H9 (cell line): ENCODE measurements at regions not wholly inside any gene's neighbourhood (a gene's known extent, or its start where the extent isn't known, plus 50 kb on each side); places are given as distances from the start of the nearest gene placed in this dataset.

Source experiments
- DNase-seq: peaks from one replicate; pipeline ENCODE4 v3.0.0-alpha.2; 2017
- H2AFZ ChIP-seq: one replicate; pipeline ENCODE4 v1.6.1; 2013; ENCODE audit warnings: mild to moderate bottlenecking, low read length, control low read depth, moderate library complexity
- H2AK5ac ChIP-seq: 2 replicates; pipeline ENCODE4 v1.6.1; 2013; ENCODE audit warnings: low read length, control low read depth, mixed read lengths; ENCODE audit not compliant: insufficient read length
- H2BK120ac ChIP-seq: one replicate; pipeline ENCODE4 v1.6.1; 2013; ENCODE audit warnings: low read depth, mild to moderate bottlenecking, low read length, control low read depth, inconsistent platforms; ENCODE audit not compliant: poor library complexity, severe bottlenecking
- H2BK12ac ChIP-seq: 2 replicates; pipeline ENCODE4 v1.6.1; 2013; ENCODE audit warnings: low read length, control low read depth, mixed read lengths, low read depth; ENCODE audit not compliant: insufficient read length
- H2BK15ac ChIP-seq: 2 replicates; pipeline ENCODE4 v1.6.1; 2013; ENCODE audit warnings: low read depth, low read length, control low read depth
- H2BK20ac ChIP-seq: one replicate; pipeline ENCODE4 v1.6.1; 2013; ENCODE audit warnings: low read depth, mild to moderate bottlenecking, low read length, control low read depth, inconsistent platforms; ENCODE audit not compliant: poor library complexity, severe bottlenecking
- H2BK5ac ChIP-seq: 2 replicates; pipeline ENCODE4 v1.6.1; 2013; ENCODE audit warnings: low read length, control low read depth, mixed read lengths; ENCODE audit not compliant: insufficient read length
- H3K14ac ChIP-seq: 2 replicates; pipeline ENCODE4 v1.6.1; 2013; ENCODE audit warnings: low read length, control low read depth; ENCODE audit not compliant: insufficient read depth
- H3K18ac ChIP-seq: 2 replicates; pipeline ENCODE4 v1.6.1; 2013; ENCODE audit warnings: low read depth, mild to moderate bottlenecking, mixed read lengths, low read length, control low read depth; ENCODE audit not compliant: insufficient read length
- H3K23ac ChIP-seq: 2 replicates; pipeline ENCODE4 v1.6.1; 2013; ENCODE audit warnings: low read length, control low read depth, mixed read lengths, low read depth; ENCODE audit not compliant: insufficient read length
- H3K23me2 ChIP-seq: 2 replicates; pipeline ENCODE4 v1.6.1; 2013; ENCODE audit warnings: low read depth, mild to moderate bottlenecking, mixed read lengths, low read length, control low read depth; ENCODE audit not compliant: insufficient read length, poor library complexity, severe bottlenecking
- H3K27ac ChIP-seq: 2 replicates; pipeline ENCODE4 v1.5.1; 2013; ENCODE audit warnings: low read length, control low read depth, mixed read lengths, low read depth; ENCODE audit not compliant: insufficient read length
- H3K27me3 ChIP-seq: 2 replicates; pipeline ENCODE4 v1.6.1; 2013; ENCODE audit warnings: low read length, control low read depth, inconsistent platforms; ENCODE audit not compliant: insufficient read depth
- H3K4ac ChIP-seq: 2 replicates; pipeline ENCODE4 v1.6.1; 2013; ENCODE audit warnings: low read depth, mild to moderate bottlenecking, control low read depth, inconsistent platforms, low read length, moderate library complexity
- H3K4me1 ChIP-seq: 2 replicates; pipeline ENCODE4 v1.6.1; 2013; ENCODE audit warnings: low read length, control low read depth, inconsistent platforms; ENCODE audit not compliant: insufficient read depth
- H3K4me2 ChIP-seq: 2 replicates; pipeline ENCODE4 v1.6.1; 2013; ENCODE audit warnings: low read length, control low read depth, mixed read lengths; ENCODE audit not compliant: insufficient read length, insufficient read depth
- H3K56ac ChIP-seq: 2 replicates; pipeline ENCODE4 v1.6.1; 2013; ENCODE audit warnings: low read depth, mild to moderate bottlenecking, mixed read lengths, low read length, control low read depth; ENCODE audit not compliant: insufficient read length
- H3K79me1 ChIP-seq: 2 replicates; pipeline ENCODE4 v1.6.1; 2013; ENCODE audit warnings: low read depth, mild to moderate bottlenecking, moderate library complexity, low read length, control low read depth, inconsistent platforms; ENCODE audit not compliant: insufficient read depth, poor library complexity, severe bottlenecking
- H3K79me2 ChIP-seq: 2 replicates; pipeline ENCODE4 v1.6.1; 2013; ENCODE audit warnings: low read length, control low read depth, inconsistent platforms; ENCODE audit not compliant: insufficient read depth
- H3K9ac ChIP-seq: 2 replicates; pipeline ENCODE4 v1.6.1; 2013; ENCODE audit warnings: low read length, control low read depth, mixed read lengths; ENCODE audit not compliant: insufficient read length; ENCODE audit errors: extremely low read depth
- H3K9me3 ChIP-seq: one replicate; pipeline ENCODE4 v1.6.1; 2013; ENCODE audit warnings: low read depth, low read length, inconsistent platforms; ENCODE audit not compliant: control insufficient read depth
- H3T11ph ChIP-seq: one replicate; pipeline ENCODE4 v1.6.1; 2013; ENCODE audit warnings: mild to moderate bottlenecking, low read length, control low read depth, inconsistent platforms
- H4K20me1 ChIP-seq: one replicate; pipeline ENCODE4 v1.6.1; 2013; ENCODE audit not compliant: control insufficient read depth, insufficient read length, insufficient read depth
- H4K5ac ChIP-seq: 2 replicates; pipeline ENCODE4 v1.6.1; 2013; ENCODE audit warnings: low read depth, mild to moderate bottlenecking, mixed read lengths, low read length, control low read depth; ENCODE audit not compliant: insufficient read length
- H4K8ac ChIP-seq: replicated peaks from 2 replicates; pipeline ENCODE4 v1.6.1; 2013; ENCODE audit warnings: low read length, control low read depth, mixed read lengths, low read depth; ENCODE audit not compliant: insufficient read length
- H4K91ac ChIP-seq: 2 replicates; pipeline ENCODE4 v1.6.1; 2013; ENCODE audit warnings: low read depth, mild to moderate bottlenecking, moderate library complexity, mixed read lengths, low read length, control low read depth; ENCODE audit not compliant: insufficient read length
- H3K27ac Mint-ChIP-seq, 3 experiments: 2 replicates in 2 of 3; 3 replicates in 1 of 3; pipeline ENCODE4 v1.8.0; 2020 to 2021; ENCODE audit warnings: mixed read lengths in 3 of 3, mild to moderate bottlenecking in 1 of 3, moderate library complexity in 1 of 3
- H3K27me3 Mint-ChIP-seq: 2 replicates; pipeline ENCODE4 v1.8.0; 2021; ENCODE audit warnings: low read depth, mild to moderate bottlenecking, moderate library complexity, mixed read lengths
- H3K36me3 Mint-ChIP-seq, 3 experiments: 2 replicates in 2 of 3; 3 replicates in 1 of 3; pipeline ENCODE4 v1.8.0; 2020 to 2021; ENCODE audit warnings: low read depth in 3 of 3, mixed read lengths in 3 of 3; ENCODE audit not compliant: insufficient read depth in 1 of 3
- H3K4me1 Mint-ChIP-seq, 2 experiments: 2 replicates each; pipeline ENCODE4 v1.8.0; 2020; ENCODE audit warnings: mixed read lengths in 2 of 2
- H3K4me3 Mint-ChIP-seq, 2 experiments: 2 replicates in 1 of 2; 3 replicates in 1 of 2; pipeline ENCODE4 v1.8.0; 2020 to 2021; ENCODE audit warnings: mild to moderate bottlenecking in 2 of 2, mixed read lengths in 2 of 2, moderate library complexity in 1 of 2
- H3K9me3 Mint-ChIP-seq, 2 experiments: 2 replicates in 1 of 2; 3 replicates in 1 of 2; pipeline ENCODE4 v1.8.0; 2020; ENCODE audit warnings: mild to moderate bottlenecking in 2 of 2, mixed read lengths in 2 of 2, moderate library complexity in 1 of 2
- TF ChIP-seq, protein P1 (sequence below): fragments of 200-600 bp; sonication (generic); conservative IDR thresholded peaks from 3 replicates; pipeline ENCODE4 v1.8.0; 2021; ENCODE audit warnings: antibody characterized with exemption, mild to moderate bottlenecking

DNA sequence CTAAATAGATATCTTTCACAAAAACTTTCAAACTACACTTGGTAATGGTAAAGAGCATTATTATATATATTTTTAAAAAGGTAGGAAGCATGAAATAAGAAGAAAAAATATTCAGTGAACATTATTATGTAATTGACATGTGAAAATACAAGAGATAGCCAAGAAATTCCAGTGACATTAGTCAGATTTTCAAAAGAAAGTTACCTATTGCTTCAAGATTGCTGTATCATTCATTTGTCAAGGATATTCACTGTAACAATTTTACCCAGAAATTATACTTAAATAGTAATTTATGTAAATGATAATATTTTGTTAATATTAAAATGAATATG lies 350.2 kb downstream of the KIF2B start:
- Histone ChIP-seq H3K27ac (no peak overlapping the region), H2BK12ac (no peak overlapping the region), H3K79me1 (no peaks in the 10 kb centered on the region), H2AK5ac (no peak overlapping the region), H2BK120ac (no peak overlapping the region), H4K20me1 (no peaks in the 10 kb centered on the region), H4K5ac (no peak overlapping the region), H3K4me1 (no peaks in the 10 kb centered on the region), H3K56ac (no peak overlapping the region), H3K4me2 (no peak overlapping the region), H3K14ac (no peak overlapping the region), H3T11ph (no peak overlapping the region), H3K4ac (no peak overlapping the region), H2BK20ac (no peak overlapping the region), H2AFZ (no peak overlapping the region), H3K27me3 (no peaks in the 10 kb centered on the region), H2BK5ac (no peak overlapping the region), H3K9ac (no peak overlapping the region), H2BK15ac (no peak overlapping the region), H4K91ac (no peak overlapping the region), H3K79me2 (no peaks in the 10 kb centered on the region), H3K18ac (no peak overlapping the region), H4K8ac (no peak overlapping the region), H3K23ac (no peak overlapping the region), H3K23me2 (no peaks in the 10 kb centered on the region), H3K9me3 (no peaks in the 10 kb centered on the region)
- Mint-ChIP-seq H3K9me3 (peaks cover 2 to 3% of the 10 kb centered on the region in 2 experiments; a peak in 2 of 5 replicates), H3K27me3 (no peaks in the 10 kb centered on the region), H3K36me3 (peaks cover 0 to 3% (median 3%) of the 10 kb centered on the region in 3 experiments; a peak in 3 of 7 replicates), H3K4me1 (peaks cover 19 to 29% of the 10 kb centered on the region in 2 experiments), H3K27ac (no peak overlapping the region), H3K4me3 (no peak overlapping the region)
- TF ChIP-seq, protein P1, sequence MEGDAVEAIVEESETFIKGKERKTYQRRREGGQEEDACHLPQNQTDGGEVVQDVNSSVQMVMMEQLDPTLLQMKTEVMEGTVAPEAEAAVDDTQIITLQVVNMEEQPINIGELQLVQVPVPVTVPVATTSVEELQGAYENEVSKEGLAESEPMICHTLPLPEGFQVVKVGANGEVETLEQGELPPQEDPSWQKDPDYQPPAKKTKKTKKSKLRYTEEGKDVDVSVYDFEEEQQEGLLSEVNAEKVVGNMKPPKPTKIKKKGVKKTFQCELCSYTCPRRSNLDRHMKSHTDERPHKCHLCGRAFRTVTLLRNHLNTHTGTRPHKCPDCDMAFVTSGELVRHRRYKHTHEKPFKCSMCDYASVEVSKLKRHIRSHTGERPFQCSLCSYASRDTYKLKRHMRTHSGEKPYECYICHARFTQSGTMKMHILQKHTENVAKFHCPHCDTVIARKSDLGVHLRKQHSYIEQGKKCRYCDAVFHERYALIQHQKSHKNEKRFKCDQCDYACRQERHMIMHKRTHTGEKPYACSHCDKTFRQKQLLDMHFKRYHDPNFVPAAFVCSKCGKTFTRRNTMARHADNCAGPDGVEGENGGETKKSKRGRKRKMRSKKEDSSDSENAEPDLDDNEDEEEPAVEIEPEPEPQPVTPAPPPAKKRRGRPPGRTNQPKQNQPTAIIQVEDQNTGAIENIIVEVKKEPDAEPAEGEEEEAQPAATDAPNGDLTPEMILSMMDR = peak; percentile 8; the same call in 1 of the 3 replicates
- DNase-seq = no peak
